ENCODE measurements at regions not wholly inside any gene's neighbourhood (a gene's known extent, or its start where the extent isn't known, plus 50 kb on each side); places are given as distances from the start of the nearest gene placed in this dataset.

DNA sequence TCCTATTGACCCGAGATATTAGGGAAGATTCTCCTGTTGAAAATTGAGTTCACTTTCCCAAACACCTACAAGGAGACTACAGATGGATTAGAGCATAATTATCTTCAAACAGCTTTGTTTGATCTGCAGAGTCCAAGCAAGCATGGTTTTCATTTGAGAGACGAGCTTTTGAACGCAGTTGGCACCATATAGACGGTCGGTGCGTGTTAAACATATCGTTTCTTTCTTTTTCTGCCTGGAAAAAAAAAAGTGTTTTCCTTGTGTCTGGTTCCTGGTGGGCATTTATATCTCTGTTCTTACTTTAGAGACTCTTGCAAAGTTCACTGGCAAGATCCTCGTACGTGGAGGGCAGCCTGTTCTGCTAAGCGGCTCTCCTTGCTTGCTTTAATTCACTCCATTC is 248.9 kb downstream of the TMEM182 start:
- no peak for DNase-seq (ENCODE audit: low read depth in 2 of 3, low spot score in 2 of 3)

DNA sequence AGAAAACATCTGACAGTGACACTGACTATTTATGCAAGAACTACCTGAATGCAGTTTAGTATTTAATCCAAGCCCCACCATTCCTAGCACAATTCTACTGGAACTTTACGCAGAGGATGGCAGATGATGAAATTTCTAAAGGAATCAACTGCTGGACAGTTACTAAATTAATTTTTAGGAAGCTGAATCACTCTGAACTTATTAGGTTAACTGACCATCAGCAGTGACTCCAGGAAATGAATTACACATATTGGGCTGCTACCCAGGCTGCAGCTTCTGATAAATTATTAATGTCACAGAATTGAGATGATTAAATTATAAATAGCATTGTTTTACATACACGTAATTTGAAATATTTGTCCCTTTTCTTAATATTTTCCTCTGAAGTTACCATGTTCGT is 250.8 kb downstream of the TMEM182 start:
- no peak for DNase-seq (ENCODE audit: low read depth in 2 of 3, low spot score in 2 of 3)

DNA sequence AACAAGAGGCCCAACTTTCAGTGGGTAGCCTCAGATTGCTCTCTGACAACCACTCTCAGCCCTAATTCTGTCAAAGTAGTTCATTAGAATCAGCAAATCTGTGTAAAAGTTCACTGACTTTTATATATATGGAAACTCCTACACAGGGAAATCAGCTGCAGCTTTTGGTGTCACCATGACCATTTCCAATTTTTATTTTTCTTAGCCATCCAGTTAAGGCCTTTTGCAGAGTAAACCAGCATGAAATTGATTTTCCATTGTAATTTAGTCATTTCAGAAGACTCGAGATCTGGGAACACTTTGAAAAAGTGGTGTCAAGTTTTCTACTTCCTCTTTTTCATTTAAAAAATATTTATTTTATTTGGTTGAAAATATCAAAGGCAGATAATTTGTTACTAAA is 263.2 kb downstream of the TMEM182 start:
- DNase-seq (ENCODE audit: low read depth in 2 of 3, low spot score in 2 of 3), result no peak

DNA sequence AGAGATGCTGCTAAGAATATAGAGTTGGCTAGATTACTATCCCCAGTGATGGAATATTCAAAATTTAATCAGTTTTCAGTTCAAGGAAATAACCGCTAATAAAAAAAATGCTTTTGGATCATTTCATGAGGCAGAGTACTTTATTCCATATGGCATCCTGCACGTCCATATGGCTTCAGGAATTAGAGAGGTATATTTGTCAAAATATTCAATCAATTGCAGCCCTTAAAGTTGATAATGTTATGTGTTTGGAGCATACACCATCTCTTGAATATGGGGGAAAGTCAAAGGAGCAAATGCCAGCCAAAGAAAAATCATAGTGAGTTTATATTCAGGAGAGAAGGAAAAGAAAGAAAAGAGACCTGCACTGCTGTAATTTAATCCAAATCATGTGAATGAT is 266.4 kb downstream of the TMEM182 start:
- DNase-seq (ENCODE audit: low read depth in 2 of 3, low spot score in 2 of 3), result no peak

Data from hematopoietic multipotent progenitor cell (in vitro differentiated cells).